ENCODE measurements at regions not wholly inside any gene's neighbourhood (a gene's known extent, or its start where the extent isn't known, plus 50 kb on each side); places are given as distances from the start of the nearest gene placed in this dataset.
"Not testable (repeated sequence)": the region's sequence is repeated elsewhere in the genome, so short reads cannot be mapped to it uniquely, and the experiment has no call there.

GRCh38 chr13:18599791-18600211, 581.8 kb downstream of the TUBA3C start:
- Mint-ChIP-seq H3K36me3 (ENCODE audit: low read depth) (peaks cover 13% of the 10 kb centered on the region; the same call in 2 of the 3 replicates), H3K9me3 (peaks cover 47% of the 10 kb centered on the region)
- ATAC-seq; H3K27me3 Mint-ChIP-seq (ENCODE audit: insufficient read depth, low read depth, poor library complexity); H4K20me1 ChIP-seq (replicated peaks; ENCODE audit: insufficient read depth); H3K4me2 ChIP-seq; H3K27ac Mint-ChIP-seq; H3K9me2 ChIP-seq (ENCODE audit: insufficient read depth); H3K36me3 ChIP-seq (ENCODE audit: insufficient read depth); H2AFZ ChIP-seq; H3K4me1 ChIP-seq (ENCODE audit: insufficient read depth); H3K27me3 ChIP-seq (ENCODE audit: insufficient read depth); H3F3A ChIP-seq (replicated peaks; ENCODE audit: low read depth); H3K4me3 ChIP-seq; H3K4me3 Mint-ChIP-seq; H3K4me1 Mint-ChIP-seq; H3K79me2 ChIP-seq (replicated peaks; ENCODE audit: insufficient read depth); H3K27ac ChIP-seq (ENCODE audit: low read depth): not testable (repeated sequence)
- peak in 1 of 2 experiments; percentile 4; a peak in 1 of 4 replicates for TF ChIP-seq CTCF (conservative IDR thresholded peaks at IDR 0.05; ENCODE audit: low read depth in 2 of 2)
- DNase-seq (ENCODE audit: low spot score), result peak; percentile 2

DNA sequence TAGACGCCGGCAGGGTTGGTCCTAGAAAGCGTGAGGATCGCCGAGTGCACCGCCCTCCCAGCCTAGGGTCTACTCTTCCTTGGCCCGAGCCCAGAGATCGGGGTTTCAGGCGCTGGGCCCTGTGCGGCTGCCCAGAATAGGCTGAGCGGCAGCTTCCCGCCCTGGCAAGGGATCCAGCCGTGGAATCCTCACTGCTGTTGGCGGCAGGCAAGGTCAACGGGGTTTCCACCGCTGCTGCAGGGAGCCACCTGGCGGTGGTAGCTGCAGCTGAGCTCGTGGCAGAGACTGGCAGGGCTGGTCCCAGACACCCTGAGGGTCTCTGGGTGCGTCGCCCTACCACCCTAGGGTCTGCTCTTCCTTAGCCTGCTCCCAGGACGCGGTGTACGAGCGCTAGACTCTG, 583.1 kb downstream of the TUBA3C start:
- H3K4me1 Mint-ChIP-seq; H3K4me3 Mint-ChIP-seq; H3K4me1 ChIP-seq (ENCODE audit: insufficient read depth); H3K27ac Mint-ChIP-seq; H3K27me3 ChIP-seq (ENCODE audit: insufficient read depth); H3K27me3 Mint-ChIP-seq (ENCODE audit: insufficient read depth, low read depth, poor library complexity); H3K9me2 ChIP-seq (ENCODE audit: insufficient read depth); H3F3A ChIP-seq (replicated peaks; ENCODE audit: low read depth); H3K4me2 ChIP-seq; H3K36me3 ChIP-seq (ENCODE audit: insufficient read depth); H3K27ac ChIP-seq (ENCODE audit: low read depth); ATAC-seq; H3K79me2 ChIP-seq (replicated peaks; ENCODE audit: insufficient read depth); H3K4me3 ChIP-seq; DNase-seq (ENCODE audit: low spot score); H2AFZ ChIP-seq; H4K20me1 ChIP-seq (replicated peaks; ENCODE audit: insufficient read depth): not testable (repeated sequence)
- peaks cover 22% of the 10 kb centered on the region; the same call in 2 of the 3 replicates for H3K36me3 Mint-ChIP-seq (ENCODE audit: low read depth)
- peaks cover 60% of the 10 kb centered on the region for H3K9me3 Mint-ChIP-seq

- H2AFZ ChIP-seq; H3K79me2 ChIP-seq (replicated peaks; ENCODE audit: insufficient read depth); H3K36me3 ChIP-seq (ENCODE audit: insufficient read depth); H4K20me1 ChIP-seq (replicated peaks; ENCODE audit: insufficient read depth); H3K4me1 Mint-ChIP-seq; H3K27ac Mint-ChIP-seq; ATAC-seq; H3K27ac ChIP-seq (ENCODE audit: low read depth); H3K4me3 Mint-ChIP-seq; H3K27me3 Mint-ChIP-seq (ENCODE audit: insufficient read depth, low read depth, poor library complexity); H3K4me1 ChIP-seq (ENCODE audit: insufficient read depth); H3K4me3 ChIP-seq; H3F3A ChIP-seq (replicated peaks; ENCODE audit: low read depth); H3K9me2 ChIP-seq (ENCODE audit: insufficient read depth); H3K4me2 ChIP-seq; H3K27me3 ChIP-seq (ENCODE audit: insufficient read depth); DNase-seq (ENCODE audit: low spot score): not testable (repeated sequence)
- Mint-ChIP-seq H3K9me3 (peaks cover 55% of the 10 kb centered on the region), H3K36me3 (ENCODE audit: low read depth) (peaks cover 22% of the 10 kb centered on the region; the same call in 2 of the 3 replicates)
These were observed 583.7 kb downstream of the TUBA3C start for GRCh38 chr13:18597940-18598339.

- not testable (repeated sequence) for H3F3A ChIP-seq (replicated peaks; ENCODE audit: low read depth); H3K27ac Mint-ChIP-seq
These were observed 604.5 kb downstream of the TUBA3C start for GRCh38 chr13:18577103-18577502.

GRCh38 chr13:18567890-18568289, 613.7 kb downstream of the TUBA3C start:
- H4K20me1 ChIP-seq (replicated peaks; ENCODE audit: insufficient read depth); H3K4me1 Mint-ChIP-seq; H3K4me1 ChIP-seq (ENCODE audit: insufficient read depth); H3K4me3 Mint-ChIP-seq; H3K27ac Mint-ChIP-seq; H3K27me3 ChIP-seq (ENCODE audit: insufficient read depth); ATAC-seq; H3K27me3 Mint-ChIP-seq (ENCODE audit: insufficient read depth, low read depth, poor library complexity); H3K36me3 ChIP-seq (ENCODE audit: insufficient read depth); H3K9me2 ChIP-seq (ENCODE audit: insufficient read depth); H3K36me3 Mint-ChIP-seq (ENCODE audit: low read depth); H3K79me2 ChIP-seq (replicated peaks; ENCODE audit: insufficient read depth); H2AFZ ChIP-seq; H3K4me2 ChIP-seq; H3K27ac ChIP-seq (ENCODE audit: low read depth); DNase-seq (ENCODE audit: low spot score); H3F3A ChIP-seq (replicated peaks; ENCODE audit: low read depth); H3K4me3 ChIP-seq: not testable (repeated sequence)
- H3K9me3 Mint-ChIP-seq, result peaks cover 15% of the 10 kb centered on the region

More at GRCh38 chr13:18577103-18577502, 604.5 kb downstream of the TUBA3C start:
- not testable (repeated sequence) for H3K27ac ChIP-seq (ENCODE audit: low read depth); H3K9me2 ChIP-seq (ENCODE audit: insufficient read depth); DNase-seq (ENCODE audit: low spot score); H3K4me1 ChIP-seq (ENCODE audit: insufficient read depth); ATAC-seq; H3K27me3 ChIP-seq (ENCODE audit: insufficient read depth); H3K4me2 ChIP-seq; H4K20me1 ChIP-seq (replicated peaks; ENCODE audit: insufficient read depth); H2AFZ ChIP-seq; H3K36me3 Mint-ChIP-seq (ENCODE audit: low read depth); H3K36me3 ChIP-seq (ENCODE audit: insufficient read depth); H3K4me1 Mint-ChIP-seq; H3K4me3 Mint-ChIP-seq; H3K79me2 ChIP-seq (replicated peaks; ENCODE audit: insufficient read depth); H3K9me3 Mint-ChIP-seq; H3K4me3 ChIP-seq; H3K27me3 Mint-ChIP-seq (ENCODE audit: insufficient read depth, low read depth, poor library complexity)

All from GM23338 (cell line).